T-helper 17 cell (primary cell): ENCODE measurements at regions not wholly inside any gene's neighbourhood (a gene's known extent, or its start where the extent isn't known, plus 50 kb on each side); places are given as distances from the start of the nearest gene placed in this dataset.

Experiments used
- ATAC-seq: fragments of 150-1000 bp; cut with Tn5 transposase; 2 replicates; pipeline ENCODE4 v1.10.0; 2021; ENCODE audit warnings: mild to moderate bottlenecking, moderate library complexity
- DNase-seq, 3 donors: peaks; one replicate each; pipeline versions ENCODE4 v3.0.0 to v3.0.0-alpha.2; 2020 to 2021
- H3K9me3 ChIP-seq: one replicate; pipeline ENCODE4 v1.7.0; 2013; ENCODE audit warnings: low read length, mild to moderate bottlenecking; ENCODE audit not compliant: control insufficient read depth, poor library complexity, severe bottlenecking
- H3K27ac Mint-ChIP-seq: one replicate; pipeline ENCODE4 v1.8.0; 2022; ENCODE audit warnings: mild to moderate bottlenecking, moderate library complexity, mixed read lengths
- H3K27me3 Mint-ChIP-seq: one replicate; pipeline ENCODE4 v1.8.0; 2022; ENCODE audit warnings: mixed read lengths
- H3K36me3 Mint-ChIP-seq: one replicate; pipeline ENCODE4 v1.8.0; 2022; ENCODE audit warnings: low read depth, mixed read lengths
- H3K4me1 Mint-ChIP-seq: one replicate; pipeline ENCODE4 v1.8.0; 2022; ENCODE audit warnings: mild to moderate bottlenecking, mixed read lengths
- H3K4me3 Mint-ChIP-seq: one replicate; pipeline ENCODE4 v1.8.0; 2022; ENCODE audit warnings: mild to moderate bottlenecking, moderate library complexity, mixed read lengths

DNA sequence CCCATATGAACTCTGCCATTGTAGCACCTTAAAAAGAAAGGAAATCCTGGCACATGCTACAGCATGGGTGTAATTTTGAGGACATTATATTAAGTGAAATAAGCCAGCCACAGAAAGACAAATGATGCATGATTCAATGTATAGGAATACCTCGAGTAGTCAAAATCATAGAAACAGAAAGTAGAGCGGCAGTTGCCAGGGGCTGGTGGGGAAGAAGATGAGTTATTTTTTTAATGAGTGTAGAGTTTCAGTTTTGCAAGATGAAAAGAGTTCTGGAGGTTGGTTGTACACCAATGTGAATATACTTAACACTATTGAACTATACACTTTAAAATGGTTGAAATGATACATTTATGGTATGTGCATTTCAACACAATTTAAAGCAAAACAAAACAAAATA, 133.0 kb downstream of the ZDHHC21 start:
- no peaks in the 10 kb centered on the region for H3K4me1 Mint-ChIP-seq
- H3K9me3 ChIP-seq: no peaks in the 10 kb centered on the region
- H3K36me3 Mint-ChIP-seq: no peaks in the 10 kb centered on the region
- no peaks in the 10 kb centered on the region for H3K27me3 Mint-ChIP-seq
- no peak for DNase-seq
- H3K27ac Mint-ChIP-seq: no peak overlapping the region
- no peak overlapping the region for H3K4me3 Mint-ChIP-seq
- no peak for ATAC-seq

DNA sequence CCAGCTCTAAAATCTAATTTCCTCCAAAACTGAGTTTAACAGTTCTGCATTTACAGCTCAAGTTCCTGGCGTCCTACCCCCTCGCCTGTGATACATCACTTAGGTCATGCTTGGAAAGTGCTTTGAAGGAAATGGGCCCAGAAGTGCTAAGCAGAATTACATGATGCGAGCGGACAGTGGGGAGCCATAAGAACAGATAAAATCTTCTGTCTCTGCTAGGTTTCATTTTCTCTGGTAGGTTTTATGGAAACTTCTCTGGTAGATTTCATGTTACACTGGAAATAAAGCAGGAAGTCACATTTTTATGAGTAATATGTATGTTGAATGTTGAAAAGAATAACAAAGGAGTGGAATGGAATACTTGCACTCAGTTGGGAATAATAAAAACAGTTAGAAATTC, 138.3 kb downstream of the ZDHHC21 start:
- Mint-ChIP-seq H3K36me3 (no peaks in the 10 kb centered on the region), H3K27me3 (no peaks in the 10 kb centered on the region), H3K27ac (no peak overlapping the region), H3K4me1 (no peaks in the 10 kb centered on the region), H3K4me3 (no peak overlapping the region)
- ATAC-seq: no peak
- no peaks in the 10 kb centered on the region for H3K9me3 ChIP-seq
- DNase-seq: no peak

DNA sequence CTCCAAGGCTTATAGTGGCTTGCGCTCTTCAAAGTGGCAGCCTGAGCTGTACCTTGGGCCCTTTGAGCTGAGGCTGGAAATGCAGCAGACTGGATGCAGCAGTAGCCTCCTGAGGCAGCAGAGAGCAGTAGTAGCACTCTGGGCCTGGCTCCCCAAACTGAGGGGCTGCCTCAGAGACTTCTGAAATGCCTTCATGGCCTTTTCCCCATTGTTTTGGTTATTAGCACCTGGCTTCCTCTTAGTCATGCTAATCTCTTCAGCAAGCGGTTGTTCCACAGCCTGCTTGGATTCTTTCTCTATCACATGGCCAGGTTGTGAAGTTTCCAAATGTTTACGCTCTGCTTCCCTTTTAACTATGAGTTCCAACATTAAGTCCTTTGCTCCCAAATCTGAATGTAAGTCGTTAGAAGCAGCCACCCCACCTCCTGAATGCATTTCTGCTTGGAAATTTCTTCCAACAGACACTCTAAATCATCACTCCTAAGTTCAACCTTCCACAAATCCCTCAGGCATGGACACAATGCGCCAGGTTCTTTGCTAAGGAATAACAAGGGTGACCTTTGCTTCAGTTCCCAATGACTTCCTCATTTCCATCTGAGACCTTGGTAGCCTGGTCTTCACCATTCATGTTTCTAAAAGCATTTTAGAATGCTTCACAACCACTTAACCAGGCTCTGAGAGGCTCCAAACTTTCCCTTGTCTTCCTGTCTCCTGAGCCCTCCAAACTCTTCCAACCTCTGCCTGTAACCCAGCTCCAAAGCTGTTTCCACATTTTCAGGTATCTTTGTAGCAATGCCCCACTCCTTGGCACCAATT, 145.8 kb downstream of the ZDHHC21 start:
- Mint-ChIP-seq H3K27ac (no peak overlapping the region), H3K27me3 (no peaks in the 10 kb centered on the region), H3K36me3 (no peaks in the 10 kb centered on the region), H3K4me1 (no peaks in the 10 kb centered on the region), H3K4me3 (no peak overlapping the region)
- no peaks in the 10 kb centered on the region for H3K9me3 ChIP-seq
- no peak for ATAC-seq
- DNase-seq: no peak

DNA sequence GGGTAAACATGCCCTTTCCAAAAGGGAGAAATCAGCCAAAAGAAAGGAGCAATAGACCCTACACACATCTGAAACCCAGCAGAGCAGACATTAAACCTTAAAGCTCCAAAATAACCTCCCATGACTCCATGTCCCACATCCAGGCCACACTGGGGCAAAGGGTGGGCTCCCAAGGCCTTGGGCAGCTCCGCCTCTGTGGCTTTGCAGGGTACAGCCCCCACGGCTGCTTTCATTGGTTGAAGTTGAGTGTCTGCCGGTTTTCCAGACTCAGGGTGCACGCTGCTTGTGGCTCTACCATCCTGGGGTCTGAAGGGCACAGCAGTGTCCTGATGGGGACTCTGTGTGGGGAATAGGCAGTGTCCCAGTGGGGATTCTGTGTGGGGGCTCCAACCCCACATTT, 146.5 kb downstream of the ZDHHC21 start:
- Mint-ChIP-seq H3K36me3 (no peaks in the 10 kb centered on the region), H3K27ac (no peak overlapping the region), H3K4me3 (no peak overlapping the region), H3K4me1 (no peaks in the 10 kb centered on the region), H3K27me3 (no peaks in the 10 kb centered on the region)
- H3K9me3 ChIP-seq: no peaks in the 10 kb centered on the region
- DNase-seq (no peak), ATAC-seq (no peak)

DNA sequence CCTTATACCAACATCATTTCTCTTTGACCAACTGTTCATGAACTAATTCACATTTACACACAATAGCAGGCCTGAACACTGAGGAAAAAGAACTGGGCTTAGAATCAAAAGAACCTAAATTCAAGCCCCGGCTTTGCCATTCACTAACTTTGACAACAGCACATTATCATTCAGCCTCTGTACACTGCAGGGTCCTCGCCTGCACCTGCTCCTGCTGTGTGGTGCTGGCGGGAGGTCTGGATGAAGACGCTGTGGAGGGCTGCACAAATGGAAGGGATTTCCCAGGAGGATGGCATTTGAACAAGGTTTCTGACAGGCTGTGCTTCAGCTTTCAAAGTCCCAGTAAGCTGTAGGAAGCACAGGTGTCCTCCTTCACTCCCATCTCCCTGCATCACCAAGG, 151.2 kb downstream of the ZDHHC21 start:
- H3K27ac Mint-ChIP-seq: no peak overlapping the region
- ATAC-seq (no peak), DNase-seq (no peak)
- no peaks in the 10 kb centered on the region for H3K36me3 Mint-ChIP-seq
- H3K27me3 Mint-ChIP-seq: no peaks in the 10 kb centered on the region
- no peaks in the 10 kb centered on the region for H3K9me3 ChIP-seq
- no peak overlapping the region for H3K4me3 Mint-ChIP-seq
- no peaks in the 10 kb centered on the region for H3K4me1 Mint-ChIP-seq

DNA sequence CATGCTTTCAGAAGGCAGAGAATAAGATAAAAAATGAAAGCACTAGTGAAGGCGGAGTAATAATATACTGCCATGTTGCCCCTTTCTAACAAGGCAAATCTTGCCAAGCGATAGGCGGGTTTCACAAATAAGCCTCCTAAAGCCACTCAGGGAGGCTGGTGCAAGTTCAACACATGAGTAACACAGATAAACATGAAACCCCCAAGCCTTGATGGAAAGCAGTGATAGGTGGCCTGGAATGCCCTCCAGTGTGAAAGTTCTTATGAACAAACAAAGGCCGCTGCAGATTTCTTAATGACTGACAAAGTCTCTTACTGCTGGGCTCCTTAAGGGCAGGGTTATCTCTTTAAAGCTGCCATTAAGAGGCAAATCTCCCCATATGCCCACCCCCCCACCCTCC, 154.7 kb downstream of the ZDHHC21 start:
- H3K4me3 Mint-ChIP-seq: no peak overlapping the region
- H3K4me1 Mint-ChIP-seq: no peaks in the 10 kb centered on the region
- DNase-seq (no peak), ATAC-seq (no peak)
- H3K9me3 ChIP-seq: no peaks in the 10 kb centered on the region
- no peak overlapping the region for H3K27ac Mint-ChIP-seq
- peaks cover 26% of the 10 kb centered on the region for H3K27me3 Mint-ChIP-seq
- H3K36me3 Mint-ChIP-seq: no peaks in the 10 kb centered on the region

DNA sequence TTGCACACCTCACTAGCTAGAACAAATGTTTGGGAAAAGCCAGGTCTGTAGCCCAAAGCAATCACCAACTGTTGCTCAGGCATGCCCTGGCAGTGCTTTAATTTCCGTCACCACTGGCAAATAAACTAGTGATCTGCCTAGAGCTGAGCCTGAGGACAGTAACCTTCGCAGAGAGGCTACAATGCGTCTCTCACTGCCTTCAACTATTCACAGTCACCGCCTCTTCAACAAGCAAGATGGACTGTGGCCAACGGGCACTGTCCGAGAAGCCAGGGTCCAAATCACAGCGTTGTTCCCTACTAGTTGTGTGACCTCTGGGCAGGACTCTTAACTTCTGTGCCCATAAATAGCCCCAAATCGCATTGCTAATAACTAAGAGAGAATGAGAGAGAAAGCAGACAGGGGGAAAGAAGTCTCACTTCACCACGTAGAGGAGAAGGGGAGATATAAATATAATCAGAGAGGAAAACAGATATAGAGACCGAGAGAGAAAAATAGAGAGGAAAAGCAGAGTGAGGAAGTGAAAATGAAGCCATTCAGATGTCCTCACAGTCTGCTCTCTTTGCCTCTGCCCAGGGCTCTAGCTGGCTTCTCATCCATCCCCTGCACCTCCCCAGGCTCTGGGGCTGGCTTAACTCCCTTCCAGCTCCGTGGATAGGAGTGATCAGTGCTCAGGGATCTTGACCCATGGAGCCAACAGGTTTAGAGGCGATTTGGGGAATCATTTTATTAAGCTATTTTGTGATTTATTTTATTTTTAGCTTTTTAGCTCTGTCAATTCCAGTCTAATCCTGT, 157.9 kb downstream of the ZDHHC21 start:
- H3K9me3 ChIP-seq: no peaks in the 10 kb centered on the region
- H3K4me1 Mint-ChIP-seq: peaks cover 3% of the 10 kb centered on the region
- H3K36me3 Mint-ChIP-seq: no peaks in the 10 kb centered on the region
- no peak overlapping the region for H3K4me3 Mint-ChIP-seq
- H3K27me3 Mint-ChIP-seq: peaks cover 40% of the 10 kb centered on the region
- no peak overlapping the region for H3K27ac Mint-ChIP-seq
- no peak for DNase-seq
- no peak for ATAC-seq

DNA sequence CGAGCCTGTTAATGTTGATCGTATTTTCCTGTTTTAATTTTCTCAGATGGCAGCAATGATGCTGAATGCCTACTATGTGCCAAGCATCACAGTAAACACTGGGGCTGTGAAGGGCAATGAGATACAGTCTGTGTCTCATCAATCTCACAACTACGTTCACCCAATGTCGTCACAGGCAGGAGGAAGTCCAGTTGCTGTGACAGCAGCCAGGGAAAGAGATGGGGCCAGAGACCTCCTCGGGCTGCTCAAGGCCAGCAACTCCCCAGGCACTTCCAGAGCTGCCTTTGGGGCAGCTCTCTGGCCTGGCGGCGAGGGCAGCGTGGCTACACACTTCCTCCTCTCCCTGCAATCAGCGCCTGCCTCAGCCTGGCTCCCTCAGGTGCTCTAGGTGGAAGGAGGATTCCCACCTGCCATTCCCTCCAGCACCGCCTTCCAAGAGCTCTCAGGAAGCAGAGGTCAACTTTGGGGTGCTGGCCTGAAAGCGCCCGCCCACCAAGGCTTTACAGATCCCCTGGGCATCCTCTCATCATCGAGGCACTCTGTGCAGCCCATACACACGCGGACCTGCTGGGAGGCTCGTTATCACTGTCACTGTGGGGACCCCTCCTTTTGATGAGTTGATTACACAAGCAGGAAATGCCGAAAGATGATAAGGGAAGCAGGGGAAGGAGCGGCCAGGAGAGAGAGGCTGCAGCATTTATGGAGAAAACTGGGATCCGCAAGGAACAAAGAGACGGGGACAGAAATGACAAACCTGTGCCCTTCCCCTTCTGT, 159.2 kb downstream of the ZDHHC21 start:
- Mint-ChIP-seq H3K27me3 (peaks cover 51% of the 10 kb centered on the region), H3K36me3 (no peaks in the 10 kb centered on the region), H3K27ac (no peak overlapping the region), H3K4me1 (peaks cover 3% of the 10 kb centered on the region), H3K4me3 (no peak overlapping the region)
- no peak for DNase-seq
- ATAC-seq: no peak
- H3K9me3 ChIP-seq: no peaks in the 10 kb centered on the region

DNA sequence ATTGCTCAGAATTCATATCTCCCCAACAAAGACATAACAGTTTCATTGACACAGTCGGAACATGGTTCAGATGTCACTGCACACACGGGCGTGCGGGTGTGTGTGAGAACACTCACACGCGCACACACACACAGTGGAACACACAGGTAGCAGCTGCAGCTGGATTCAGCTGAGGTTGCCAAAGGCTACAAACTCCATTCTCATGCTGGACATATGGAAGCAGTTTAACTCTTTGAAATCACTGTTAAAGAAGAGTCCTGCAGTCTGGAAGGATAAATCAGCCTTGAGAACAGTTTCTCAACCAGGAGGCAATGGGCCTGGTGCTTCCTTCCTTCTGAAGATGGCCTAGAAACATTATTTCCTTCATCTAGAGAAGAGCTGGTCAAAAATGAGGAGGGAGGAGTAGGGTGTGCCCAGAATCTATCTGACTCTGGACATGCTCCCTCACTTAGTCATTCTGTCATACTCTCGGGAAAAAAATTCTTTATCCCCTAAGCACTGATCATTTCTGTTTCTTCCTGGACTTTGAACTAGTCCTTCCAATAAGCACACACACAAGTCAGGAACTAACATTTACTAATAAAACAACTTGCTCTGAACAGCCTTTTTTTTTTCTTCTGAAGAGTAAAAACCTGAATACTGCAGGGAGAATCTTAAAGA, 160.6 kb downstream of the ZDHHC21 start:
- Mint-ChIP-seq H3K36me3 (no peaks in the 10 kb centered on the region), H3K4me1 (peaks cover 3% of the 10 kb centered on the region), H3K27me3 (peaks cover 56% of the 10 kb centered on the region), H3K27ac (no peak overlapping the region), H3K4me3 (no peak overlapping the region)
- H3K9me3 ChIP-seq: no peaks in the 10 kb centered on the region
- no peak for ATAC-seq
- DNase-seq: no peak

DNA sequence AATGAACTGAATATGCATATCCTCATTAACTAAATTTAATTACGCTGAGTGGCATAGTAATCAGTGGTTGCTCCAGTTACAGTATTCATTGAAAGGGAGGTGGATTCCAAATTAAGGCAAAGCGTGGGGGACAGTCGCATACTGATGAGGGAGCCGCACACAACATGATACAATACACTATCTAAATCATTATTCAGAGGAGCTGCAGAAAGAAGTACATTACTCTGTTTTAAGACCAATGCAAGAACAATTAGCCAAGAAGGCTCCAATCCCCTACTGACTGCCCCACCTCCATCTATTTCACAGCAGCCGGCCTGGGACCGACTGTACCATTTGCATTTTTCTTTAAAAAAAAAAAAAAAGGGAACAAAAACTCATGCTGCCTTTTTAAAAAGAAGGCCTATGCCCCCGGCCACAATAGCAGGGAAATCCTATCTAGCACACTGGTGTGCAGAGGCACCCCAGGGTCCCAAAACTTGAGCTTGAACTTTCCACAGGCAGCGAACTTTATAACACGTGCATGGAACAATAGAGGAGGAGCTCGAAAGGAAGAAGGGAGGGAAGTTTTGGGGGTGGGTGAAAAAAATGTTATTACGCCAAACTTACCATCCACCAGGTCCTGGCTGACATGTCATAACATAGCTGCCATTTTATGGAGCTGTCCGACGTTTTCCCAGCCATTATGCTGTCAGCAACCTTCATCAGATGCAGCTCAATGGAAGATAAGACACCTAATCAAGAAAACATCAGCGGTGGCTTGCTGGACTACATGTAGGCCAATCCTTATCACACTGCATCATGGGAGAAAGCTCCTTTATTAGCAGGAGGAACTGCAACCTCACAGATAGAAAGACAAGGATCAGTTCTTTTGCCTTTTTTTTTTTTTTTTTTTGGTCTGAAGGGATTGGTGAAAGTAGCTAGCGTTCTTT, 161.6 kb downstream of the ZDHHC21 start:
- Mint-ChIP-seq H3K27ac (no peak overlapping the region), H3K4me3 (no peak overlapping the region), H3K4me1 (peaks cover 3% of the 10 kb centered on the region), H3K27me3 (peaks cover 53% of the 10 kb centered on the region), H3K36me3 (no peaks in the 10 kb centered on the region)
- no peaks in the 10 kb centered on the region for H3K9me3 ChIP-seq
- no peak for ATAC-seq
- DNase-seq: no peak

DNA sequence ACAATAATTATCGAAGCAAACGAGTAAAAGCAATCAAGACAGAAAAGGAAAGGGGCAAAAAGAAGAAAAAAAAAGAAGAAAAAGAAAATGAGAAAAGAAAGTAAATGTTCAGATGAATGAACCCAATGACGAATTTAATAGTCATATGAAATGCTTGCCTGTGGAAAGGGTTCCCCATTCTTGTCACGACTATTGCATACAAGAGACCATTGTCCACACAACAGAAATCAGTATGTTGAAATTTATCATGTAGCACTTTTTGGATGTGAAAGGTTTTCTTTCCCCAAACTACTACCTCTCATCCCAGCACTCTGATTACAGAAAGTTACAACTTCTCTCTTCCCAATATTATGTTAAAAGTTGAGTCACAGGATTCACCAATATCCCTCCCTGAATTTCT, 162.4 kb downstream of the ZDHHC21 start:
- Mint-ChIP-seq H3K27me3 (peaks cover 48% of the 10 kb centered on the region), H3K27ac (no peak overlapping the region), H3K4me3 (no peak overlapping the region), H3K36me3 (no peaks in the 10 kb centered on the region), H3K4me1 (peaks cover 3% of the 10 kb centered on the region)
- H3K9me3 ChIP-seq: no peaks in the 10 kb centered on the region
- DNase-seq (no peak), ATAC-seq (no peak)

DNA sequence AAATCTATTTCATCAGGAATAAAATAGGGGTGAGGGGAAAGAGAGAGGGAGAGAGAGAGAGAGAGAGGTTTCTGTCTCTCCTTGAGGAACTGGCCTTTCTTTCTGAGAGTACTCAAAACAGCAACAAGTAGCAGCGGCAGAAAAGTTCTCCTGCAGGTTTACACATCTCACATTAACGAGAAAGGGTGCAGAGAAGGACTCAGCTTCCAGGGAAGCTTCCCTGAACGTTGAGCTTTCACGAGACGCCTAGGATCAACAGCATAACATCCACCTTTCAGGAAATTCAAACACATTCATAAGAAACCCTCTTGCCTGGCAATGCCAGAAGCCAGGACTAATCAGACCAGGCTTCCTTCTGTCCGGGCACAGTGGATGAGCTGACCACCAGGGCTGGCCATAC, 162.9 kb downstream of the ZDHHC21 start:
- no peaks in the 10 kb centered on the region for H3K9me3 ChIP-seq
- no peak for ATAC-seq
- Mint-ChIP-seq H3K4me3 (no peak overlapping the region), H3K36me3 (no peaks in the 10 kb centered on the region), H3K4me1 (peaks cover 3% of the 10 kb centered on the region), H3K27ac (no peak overlapping the region), H3K27me3 (peaks cover 47% of the 10 kb centered on the region)
- DNase-seq: no peak
